Spleen (tissue), 11 donors: ENCODE measurements at regions not wholly inside any gene's neighbourhood (a gene's known extent, or its start where the extent isn't known, plus 50 kb on each side); places are given as distances from the start of the nearest gene placed in this dataset.

Experiments
- DNase-seq: peaks from one replicate; pipeline ENCODE4 v3.0.0-alpha.2; 2020
- H3K27ac ChIP-seq, 8 donors: fragments of 200-600 bp; sonication (generic) in 7 of 8; 1 replicate in 4 of 8; 2 replicates in 4 of 8; pipeline versions ENCODE4 v1.5.0 to v1.8.0; 2016 to 2021; ENCODE audit warnings: inconsistent platforms in 4 of 8, mild to moderate bottlenecking in 4 of 8, moderate library complexity in 1 of 8
- H3K27me3 ChIP-seq, 7 donors: fragments of 200-600 bp; sonication (generic) in 6 of 7; replicated peaks in 1 of 7; 1 replicate in 4 of 7; 2 replicates in 3 of 7; pipeline versions ENCODE4 v1.5.0 to v1.8.0; 2016 to 2021; ENCODE audit warnings: inconsistent platforms in 3 of 7, mild to moderate bottlenecking in 1 of 7
- H3K36me3 ChIP-seq, 6 donors: fragments of 200-600 bp; sonication (generic) in 5 of 6; 1 replicate in 4 of 6; 2 replicates in 2 of 6; pipeline versions ENCODE4 v1.5.0 to v1.8.0; 2016 to 2021; ENCODE audit warnings: inconsistent platforms in 2 of 6
- H3K4me1 ChIP-seq, 6 donors: fragments of 200-600 bp; sonication (generic) in 5 of 6; 1 replicate in 3 of 6; 2 replicates in 3 of 6; pipeline versions ENCODE4 v1.5.0 to v1.8.0; 2016 to 2021; ENCODE audit warnings: inconsistent platforms in 3 of 6
- H3K4me3 ChIP-seq, 8 donors: fragments of 200-600 bp; sonication (generic) in 7 of 8; 1 replicate in 4 of 8; 2 replicates in 4 of 8; pipeline versions ENCODE4 v1.5.0 to v1.8.0; 2016 to 2021; ENCODE audit warnings: inconsistent platforms in 4 of 8, mild to moderate bottlenecking in 4 of 8, moderate library complexity in 2 of 8
- H3K9me3 ChIP-seq, 8 donors: fragments of 200-600 bp; sonication (generic) in 7 of 8; 1 replicate in 4 of 8; 2 replicates in 4 of 8; pipeline versions ENCODE4 v1.5.0 to v1.8.0; 2016 to 2021; ENCODE audit warnings: inconsistent platforms in 4 of 8
- POLR2A ChIP-seq, 3 donors: fragments of 450-650 bp; IDR thresholded peaks; one replicate each; pipeline ENCODE4 v1.5.1; 2017; ENCODE audit warnings: antibody characterized with exemption in 3 of 3, mild to moderate bottlenecking in 1 of 3
- POLR2AphosphoS5 ChIP-seq, 3 donors: sonication (generic); formaldehyde crosslinking; IDR thresholded peaks; one replicate each; pipeline ENCODE4 v1.5.1; 2017; ENCODE audit warnings: antibody characterized with exemption in 3 of 3
- WGBS, 5 donors: extraction: QIAGEN DNeasy Blood & Tissue Kit in 3 of 5; methylation state at CpG; one replicate each; pipeline versions ENCODE4 v1.1.5 to v1.1.7; 2013 to 2018; 5-methylcytosine and 5-hydroxymethylcytosine counted together
- intact Hi-C: fragments of 100-400 bp; cut with DNase I; formaldehyde crosslinking; loops from one replicate; pipeline ENCODE4 v1.15.0; 2023; ENCODE audit warnings: low total_unique reads
- TF ChIP-seq, protein P1 (sequence below), 11 experiments: fragments of 200-600 bp in 7 of 11; fragments of 450-650 bp in 4 of 11; sonication (generic) in 4 of 11; IDR thresholded peaks in 8 of 11; conservative IDR thresholded peaks in 3 of 11; 1 replicate in 7 of 11; 2 replicates in 4 of 11; pipeline versions ENCODE4 v1.4.0 to v1.8.0; 2016 to 2021; ENCODE audit warnings: antibody characterized with exemption in 11 of 11, inconsistent platforms in 4 of 11, mild to moderate bottlenecking in 1 of 11
- donor health status: healthy with polysubstance abuse.
- donor health status: DM: no; HTN: no; CAD: no; lungs with moderate emphysema.
- donor health status: DM: no; HTN: no; CAD: no.
- donor health status: Bipolar disorder and iron deficiency.
- donor health status: healthy.
- donor health status: DM: no; HTN: no; CAD: no.
- donor health status: DM: yes; HTN: yes; CAD: no.

DNA sequence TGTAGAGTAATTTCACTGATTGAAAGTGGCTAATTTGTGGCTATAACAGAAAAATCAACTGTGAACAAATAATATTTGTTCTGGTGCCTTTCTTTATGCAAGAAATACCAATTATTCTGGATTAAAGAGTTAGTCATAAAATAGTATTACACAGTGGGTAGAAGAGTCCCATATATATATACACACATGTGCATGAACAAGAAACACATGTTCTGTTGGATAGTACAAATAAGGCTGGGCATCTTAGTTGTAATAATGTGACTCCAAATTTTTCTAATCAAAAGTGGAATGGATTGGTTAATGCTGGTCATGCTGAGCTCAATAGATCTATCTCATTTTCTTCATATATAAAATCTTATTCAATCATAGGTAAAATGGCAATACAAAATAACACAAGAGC, 179.4 kb downstream of the OGFRL1 start:
- intact Hi-C loops = no loop called here
- Histone ChIP-seq H3K27ac (no peak overlapping the region), H3K4me1 (no peaks in the 10 kb centered on the region), H3K9me3 (peaks cover 0 to 24% (median 16%) of the 10 kb centered on the region in 8 donors), H3K36me3 (no peaks in the 10 kb centered on the region), H3K4me3 (no peak overlapping the region), H3K27me3 (no peaks in the 10 kb centered on the region)
- TF ChIP-seq POLR2AphosphoS5 (IDR thresholded peaks at IDR 0.05) (no peak), POLR2A (IDR thresholded peaks at IDR 0.05) (no peak)
- TF ChIP-seq, protein P1, sequence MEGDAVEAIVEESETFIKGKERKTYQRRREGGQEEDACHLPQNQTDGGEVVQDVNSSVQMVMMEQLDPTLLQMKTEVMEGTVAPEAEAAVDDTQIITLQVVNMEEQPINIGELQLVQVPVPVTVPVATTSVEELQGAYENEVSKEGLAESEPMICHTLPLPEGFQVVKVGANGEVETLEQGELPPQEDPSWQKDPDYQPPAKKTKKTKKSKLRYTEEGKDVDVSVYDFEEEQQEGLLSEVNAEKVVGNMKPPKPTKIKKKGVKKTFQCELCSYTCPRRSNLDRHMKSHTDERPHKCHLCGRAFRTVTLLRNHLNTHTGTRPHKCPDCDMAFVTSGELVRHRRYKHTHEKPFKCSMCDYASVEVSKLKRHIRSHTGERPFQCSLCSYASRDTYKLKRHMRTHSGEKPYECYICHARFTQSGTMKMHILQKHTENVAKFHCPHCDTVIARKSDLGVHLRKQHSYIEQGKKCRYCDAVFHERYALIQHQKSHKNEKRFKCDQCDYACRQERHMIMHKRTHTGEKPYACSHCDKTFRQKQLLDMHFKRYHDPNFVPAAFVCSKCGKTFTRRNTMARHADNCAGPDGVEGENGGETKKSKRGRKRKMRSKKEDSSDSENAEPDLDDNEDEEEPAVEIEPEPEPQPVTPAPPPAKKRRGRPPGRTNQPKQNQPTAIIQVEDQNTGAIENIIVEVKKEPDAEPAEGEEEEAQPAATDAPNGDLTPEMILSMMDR (IDR thresholded peaks at IDR 0.05 in 8 of 11, conservative IDR thresholded peaks at IDR 0.05 in 3 of 11) = no peak
- DNase-seq = no peak

DNA sequence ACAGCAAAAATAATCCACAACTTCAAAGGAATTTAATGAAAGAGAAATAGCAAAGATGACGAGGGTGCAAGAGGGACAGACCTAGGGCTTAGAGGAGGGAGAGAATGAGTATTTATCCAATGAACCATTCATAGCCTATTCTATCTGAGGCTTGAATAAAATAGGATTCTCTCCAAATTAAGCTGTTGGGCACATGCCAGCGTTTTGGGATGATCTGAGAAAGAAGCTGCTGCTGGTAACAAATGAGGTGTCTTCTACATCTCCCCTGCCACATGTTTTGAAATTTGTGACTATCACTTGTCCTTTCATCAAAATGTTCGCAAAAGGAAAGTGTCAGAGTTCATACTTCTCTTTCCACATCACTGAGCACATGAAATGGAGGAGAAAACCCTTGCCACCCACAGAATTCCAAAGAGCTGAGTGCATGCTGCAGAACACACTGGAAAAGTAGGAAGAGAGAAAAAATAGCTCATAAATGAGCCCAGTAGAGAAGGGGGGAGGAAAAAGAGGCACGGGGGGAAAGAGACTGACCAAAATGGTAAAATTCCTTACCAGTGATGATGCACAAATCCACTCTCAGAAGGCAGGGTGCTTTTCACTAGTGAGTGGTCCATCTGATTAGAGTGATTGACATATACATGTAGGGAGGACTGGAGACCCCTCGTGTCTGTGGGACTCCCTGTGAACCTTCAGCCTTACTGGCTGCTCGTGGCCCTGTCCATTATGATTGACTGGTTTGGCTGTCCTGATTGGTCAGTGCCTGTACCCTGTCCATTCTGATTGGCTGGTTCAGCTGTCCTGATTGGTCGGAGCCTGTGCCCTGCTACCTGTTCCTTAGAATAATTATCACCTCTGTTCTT, 180.5 kb downstream of the OGFRL1 start:
- no peaks in the 10 kb centered on the region for H3K4me1 ChIP-seq
- intact Hi-C loops = no loop called here

DNA sequence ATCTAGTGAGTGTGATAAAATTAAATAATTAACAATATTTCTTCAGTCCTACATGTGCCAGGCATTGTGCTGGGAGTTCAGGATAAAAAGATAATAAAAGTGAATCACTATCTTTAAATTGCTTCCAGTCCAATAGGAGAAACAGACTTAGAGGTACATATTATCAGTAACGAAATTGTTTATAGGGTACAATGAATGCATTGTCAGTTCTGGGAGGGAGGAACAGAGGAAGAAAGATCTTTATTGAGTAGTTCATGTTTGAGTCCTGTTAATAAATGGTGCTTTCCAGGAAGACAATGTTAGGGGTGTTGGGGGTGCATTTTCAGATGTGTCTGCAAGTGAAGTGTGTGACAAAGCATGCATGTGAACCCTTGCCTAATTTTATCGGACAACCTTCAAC, 183.1 kb downstream of the OGFRL1 start:
- H3K4me3 ChIP-seq = no peak overlapping the region
- TF ChIP-seq POLR2AphosphoS5 (IDR thresholded peaks at IDR 0.05) = no peak
- TF ChIP-seq, protein P1 (IDR thresholded peaks at IDR 0.05 in 8 of 11, conservative IDR thresholded peaks at IDR 0.05 in 3 of 11) = no peak
- no peak for TF ChIP-seq POLR2A (IDR thresholded peaks at IDR 0.05)
- 84 to 96% (median 91%) methylated on average over 2 of the region's 2 CpGs for WGBS, 5 donors

More for the DNA sequence above, 180.5 kb downstream of the OGFRL1 start:
- Histone ChIP-seq H3K27me3 (no peaks in the 10 kb centered on the region), H3K4me3 (no peak overlapping the region), H3K36me3 (no peaks in the 10 kb centered on the region), H3K9me3 (peaks cover 0 to 22% (median 15%) of the 10 kb centered on the region in 8 donors), H3K27ac (peak overlapping the region in 3 of 8 donors; percentile 27 to 58 (median 54))
- WGBS, 5 donors = 69 to 78% (median 73%) methylated on average over 7 of the region's 7 CpGs
- no peak for DNase-seq
- no peak for TF ChIP-seq POLR2AphosphoS5 (IDR thresholded peaks at IDR 0.05)
- TF ChIP-seq, protein P1 (IDR thresholded peaks at IDR 0.05 in 8 of 11, conservative IDR thresholded peaks at IDR 0.05 in 3 of 11) = no peak
- TF ChIP-seq POLR2A (IDR thresholded peaks at IDR 0.05) = no peak

DNA sequence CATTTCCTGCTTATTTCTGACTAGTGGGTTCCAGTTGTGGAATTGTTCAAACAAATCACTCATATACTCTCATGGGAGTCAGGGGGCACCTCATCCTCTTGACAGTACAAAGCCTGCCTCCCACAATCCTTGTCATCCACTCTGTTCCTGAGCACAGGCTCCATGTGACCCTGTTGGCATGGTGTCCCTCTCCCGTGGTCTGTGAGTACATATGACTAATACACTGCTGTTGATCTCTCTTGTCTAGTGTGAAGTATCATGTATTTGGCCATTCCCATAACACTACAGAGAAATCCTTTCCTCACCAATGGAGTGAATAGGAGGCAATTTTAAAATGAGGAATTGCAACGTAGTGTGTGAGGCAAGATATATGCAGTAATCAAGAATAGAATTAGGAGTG, 185.3 kb downstream of the OGFRL1 start:
- intact Hi-C loops = no loop called here
- H3K36me3 ChIP-seq = no peaks in the 10 kb centered on the region
- H3K27ac ChIP-seq = peak overlapping the region in 2 of 8 donors; percentile 23 to 35
- H3K4me3 ChIP-seq = no peak overlapping the region
- no peaks in the 10 kb centered on the region for H3K9me3 ChIP-seq
- peaks cover 0 to 12% (median 8%) of the 10 kb centered on the region in 6 donors for H3K4me1 ChIP-seq
- 54 to 66% (median 59%) methylated on average over 2 of the region's 2 CpGs for WGBS, 5 donors
- no peak for DNase-seq
- no peaks in the 10 kb centered on the region for H3K27me3 ChIP-seq
- TF ChIP-seq, protein P1 (IDR thresholded peaks at IDR 0.05 in 8 of 11, conservative IDR thresholded peaks at IDR 0.05 in 3 of 11) = no peak
- peak in 1 of 3 donors; percentile 53 for TF ChIP-seq POLR2AphosphoS5 (IDR thresholded peaks at IDR 0.05)

More for the DNA sequence above, 183.1 kb downstream of the OGFRL1 start:
- Histone ChIP-seq H3K27me3 (no peaks in the 10 kb centered on the region), H3K9me3 (no peaks in the 10 kb centered on the region), H3K27ac (no peak overlapping the region), H3K36me3 (no peaks in the 10 kb centered on the region), H3K4me1 (no peaks in the 10 kb centered on the region)
- no peak for DNase-seq
- intact Hi-C loops = no loop called here
